ENCODE measurements at regions not wholly inside any gene's neighbourhood (a gene's known extent, or its start where the extent isn't known, plus 50 kb on each side); places are given as distances from the start of the nearest gene placed in this dataset.

DNA sequence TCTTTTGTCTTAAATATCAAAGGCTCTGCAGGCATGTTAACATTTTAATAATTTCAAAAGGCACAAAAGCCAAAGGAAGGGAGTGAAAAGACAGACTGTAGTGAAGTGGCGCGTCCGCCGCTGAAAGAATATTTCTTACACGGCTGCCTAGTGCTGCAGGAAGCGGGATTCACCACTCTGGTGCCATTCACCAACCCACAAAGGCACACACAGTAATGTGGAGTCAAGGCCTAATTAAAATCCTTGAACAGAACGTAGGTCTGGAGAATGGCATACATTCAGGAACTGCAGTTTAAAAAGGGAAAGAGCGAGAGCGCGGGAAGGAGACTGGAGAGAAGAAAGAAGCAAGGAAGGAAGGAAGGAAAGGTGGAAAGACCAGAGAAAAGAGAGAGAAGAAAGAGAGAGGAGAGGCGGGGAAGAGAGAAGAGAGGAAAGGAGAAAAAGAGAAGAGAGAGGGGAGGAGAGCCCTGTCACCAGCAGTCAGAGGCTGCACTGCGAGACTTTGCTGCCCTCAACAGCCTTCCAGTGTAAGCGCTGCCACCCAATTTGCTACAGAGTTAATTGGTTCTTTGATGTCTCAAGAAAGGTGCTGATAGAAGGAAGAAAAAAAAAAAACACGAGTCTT lies 554.0 kb downstream of the MDFIC start:
- Histone ChIP-seq H3K79me2 (ENCODE audit: control insufficient read depth, insufficient read depth, low read length, poor library complexity) (no peaks in the 10 kb centered on the region), H3K27ac (ENCODE audit: low read depth, low read length) (no peak overlapping the region), H3K14ac (ENCODE audit: low read length) (no peak overlapping the region), H3K9me3 (ENCODE audit: insufficient read depth, low read depth, low read length) (no peaks in the 10 kb centered on the region), H3K9ac (ENCODE audit: low read length) (no peak overlapping the region), H2BK120ac (ENCODE audit: insufficient read depth, low read length, poor library complexity) (no peak overlapping the region), H3K23ac (ENCODE audit: low read length) (no peak overlapping the region), H4K12ac (ENCODE audit: low read depth, low read length) (no peak overlapping the region), H3K4me3 (ENCODE audit: low read depth, low read length) (no peak overlapping the region), H3K4me2 (ENCODE audit: low read length) (no peak overlapping the region), H2BK5ac (ENCODE audit: low read depth, low read length, poor library complexity) (no peak overlapping the region), H3K27me3 (ENCODE audit: insufficient read depth, low read length) (no peaks in the 10 kb centered on the region), H3K4ac (ENCODE audit: low read depth, low read length) (no peak overlapping the region), H2AFZ (ENCODE audit: insufficient read depth, low read length, poor library complexity) (no peak overlapping the region), H2BK12ac (ENCODE audit: low read length) (no peak overlapping the region), H4K91ac (ENCODE audit: low read depth, low read length) (no peak overlapping the region), H3K36me3 (ENCODE audit: control insufficient read depth in 1 of 2, insufficient read depth in 2 of 2, low read length in 2 of 2) (no peaks in the 10 kb centered on the region), H2AK5ac (ENCODE audit: low read length) (no peak overlapping the region), H3K79me1 (ENCODE audit: low read length) (no peaks in the 10 kb centered on the region), H4K8ac (ENCODE audit: low read depth, low read length) (no peak overlapping the region), H3K18ac (ENCODE audit: low read length) (no peak overlapping the region), H3K4me1 (ENCODE audit: control insufficient read depth in 1 of 2, insufficient read depth in 2 of 2, low read length in 2 of 2) (no peaks in the 10 kb centered on the region)
- no peak for DNase-seq
- WGBS (ENCODE audit: extremely low coverage, insufficient coverage, insufficient read length) = no CpG with 5 or more reads among the region's 14 CpGs

DNA sequence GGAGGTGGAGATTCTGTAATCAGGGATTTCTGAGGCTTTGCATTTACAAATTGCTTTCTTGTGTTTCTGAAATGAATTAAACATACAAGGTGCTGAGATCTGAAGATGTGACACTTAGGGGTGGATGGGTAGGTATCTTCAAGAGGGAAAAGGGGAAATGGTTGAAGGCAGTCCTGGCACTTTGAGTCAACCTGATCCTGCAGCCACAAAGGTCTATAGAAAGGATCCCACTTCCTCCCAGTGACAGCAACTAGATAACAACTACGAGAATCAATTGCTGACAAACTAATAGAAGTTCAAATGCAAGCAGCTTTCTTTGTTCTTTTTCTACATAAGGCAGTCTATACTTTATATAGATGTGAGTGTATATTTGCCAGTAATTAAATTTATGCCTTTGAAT lies 553.3 kb downstream of the MDFIC start:
- H3K4ac ChIP-seq (ENCODE audit: low read depth, low read length) = no peak overlapping the region
- H3K27ac ChIP-seq (ENCODE audit: low read depth, low read length) = no peak overlapping the region
- H2BK120ac ChIP-seq (ENCODE audit: insufficient read depth, low read length, poor library complexity) = no peak overlapping the region
- no peak overlapping the region for H3K4me2 ChIP-seq (ENCODE audit: low read length)
- no peak overlapping the region for H3K18ac ChIP-seq (ENCODE audit: low read length)
- no peak overlapping the region for H2AFZ ChIP-seq (ENCODE audit: insufficient read depth, low read length, poor library complexity)
- no peak overlapping the region for H3K9ac ChIP-seq (ENCODE audit: low read length)
- H2AK5ac ChIP-seq (ENCODE audit: low read length) = no peak overlapping the region
- H3K9me3 ChIP-seq (ENCODE audit: insufficient read depth, low read depth, low read length) = no peaks in the 10 kb centered on the region
- no peak overlapping the region for H2BK5ac ChIP-seq (ENCODE audit: low read depth, low read length, poor library complexity)
- WGBS (ENCODE audit: extremely low coverage, insufficient coverage, insufficient read length) = no CpG with 5 or more reads among the region's 1 CpG
- no peak overlapping the region for H2BK12ac ChIP-seq (ENCODE audit: low read length)
- no peak overlapping the region for H3K4me3 ChIP-seq (ENCODE audit: low read depth, low read length)
- H3K23ac ChIP-seq (ENCODE audit: low read length) = no peak overlapping the region
- DNase-seq = no peak
- no peak overlapping the region for H4K91ac ChIP-seq (ENCODE audit: low read depth, low read length)
- no peaks in the 10 kb centered on the region for H3K79me1 ChIP-seq (ENCODE audit: low read length)
- no peaks in the 10 kb centered on the region for H3K79me2 ChIP-seq (ENCODE audit: control insufficient read depth, insufficient read depth, low read length, poor library complexity)
- H3K36me3 ChIP-seq (ENCODE audit: control insufficient read depth in 1 of 2, insufficient read depth in 2 of 2, low read length in 2 of 2) = no peaks in the 10 kb centered on the region
- no peak overlapping the region for H4K12ac ChIP-seq (ENCODE audit: low read depth, low read length)
- no peak overlapping the region for H4K8ac ChIP-seq (ENCODE audit: low read depth, low read length)
- no peaks in the 10 kb centered on the region for H3K27me3 ChIP-seq (ENCODE audit: insufficient read depth, low read length)
- H3K14ac ChIP-seq (ENCODE audit: low read length) = no peak overlapping the region
- H3K4me1 ChIP-seq (ENCODE audit: control insufficient read depth in 1 of 2, insufficient read depth in 2 of 2, low read length in 2 of 2) = no peaks in the 10 kb centered on the region

DNA sequence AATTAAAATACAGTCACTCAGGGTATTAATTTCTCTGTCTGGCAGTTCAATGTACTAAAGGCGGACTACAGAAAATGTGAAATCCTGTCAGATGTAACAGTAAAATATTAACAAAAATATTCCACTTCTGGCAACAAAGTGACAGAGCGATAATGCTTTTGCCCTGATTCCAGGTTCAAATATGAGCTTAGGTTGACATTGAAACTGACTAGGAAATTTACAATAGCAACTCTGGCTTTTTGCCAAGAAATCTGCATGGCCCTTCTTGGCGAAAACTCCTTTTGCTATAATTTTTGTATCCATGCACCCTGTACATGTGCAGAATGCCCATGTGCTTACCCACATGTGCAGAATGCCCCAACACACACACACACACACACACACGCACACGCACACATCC lies 552.2 kb downstream of the MDFIC start:
- no peak overlapping the region for H3K4me3 ChIP-seq (ENCODE audit: low read depth, low read length)
- 80% methylated on average over 1 of the region's 5 CpGs for WGBS (ENCODE audit: extremely low coverage, insufficient coverage, insufficient read length)
- H4K12ac ChIP-seq (ENCODE audit: low read depth, low read length) = no peak overlapping the region
- no peak overlapping the region for H3K18ac ChIP-seq (ENCODE audit: low read length)
- no peak overlapping the region for H3K14ac ChIP-seq (ENCODE audit: low read length)
- H3K36me3 ChIP-seq (ENCODE audit: control insufficient read depth in 1 of 2, insufficient read depth in 2 of 2, low read length in 2 of 2) = no peaks in the 10 kb centered on the region
- H3K27ac ChIP-seq (ENCODE audit: low read depth, low read length) = no peak overlapping the region
- no peak for DNase-seq
- H3K79me2 ChIP-seq (ENCODE audit: control insufficient read depth, insufficient read depth, low read length, poor library complexity) = no peaks in the 10 kb centered on the region
- H3K27me3 ChIP-seq (ENCODE audit: insufficient read depth, low read length) = no peaks in the 10 kb centered on the region
- H2AFZ ChIP-seq (ENCODE audit: insufficient read depth, low read length, poor library complexity) = no peak overlapping the region
- H2BK120ac ChIP-seq (ENCODE audit: insufficient read depth, low read length, poor library complexity) = no peak overlapping the region
- no peak overlapping the region for H4K91ac ChIP-seq (ENCODE audit: low read depth, low read length)
- H3K4me2 ChIP-seq (ENCODE audit: low read length) = no peak overlapping the region
- H3K4ac ChIP-seq (ENCODE audit: low read depth, low read length) = no peak overlapping the region
- no peak overlapping the region for H2BK12ac ChIP-seq (ENCODE audit: low read length)
- no peak overlapping the region for H3K9ac ChIP-seq (ENCODE audit: low read length)
- H3K79me1 ChIP-seq (ENCODE audit: low read length) = no peaks in the 10 kb centered on the region
- H3K4me1 ChIP-seq (ENCODE audit: control insufficient read depth in 1 of 2, insufficient read depth in 2 of 2, low read length in 2 of 2) = no peaks in the 10 kb centered on the region
- H2BK5ac ChIP-seq (ENCODE audit: low read depth, low read length, poor library complexity) = no peak overlapping the region
- H4K8ac ChIP-seq (ENCODE audit: low read depth, low read length) = no peak overlapping the region
- H3K9me3 ChIP-seq (ENCODE audit: insufficient read depth, low read depth, low read length) = no peaks in the 10 kb centered on the region
- H3K23ac ChIP-seq (ENCODE audit: low read length) = no peak overlapping the region
- no peak overlapping the region for H2AK5ac ChIP-seq (ENCODE audit: low read length)

- no peaks in the 10 kb centered on the region for H3K36me3 ChIP-seq (ENCODE audit: control insufficient read depth in 1 of 2, insufficient read depth in 2 of 2, low read length in 2 of 2)
- no peak overlapping the region for H4K91ac ChIP-seq (ENCODE audit: low read depth, low read length)
- WGBS (ENCODE audit: extremely low coverage, insufficient coverage, insufficient read length) = no CpG with 5 or more reads among the region's 1 CpG
- H2AK5ac ChIP-seq (ENCODE audit: low read length) = no peak overlapping the region
- H3K9me3 ChIP-seq (ENCODE audit: insufficient read depth, low read depth, low read length) = no peaks in the 10 kb centered on the region
- H2BK12ac ChIP-seq (ENCODE audit: low read length) = no peak overlapping the region
- no peak overlapping the region for H3K23ac ChIP-seq (ENCODE audit: low read length)
- no peak overlapping the region for H3K4me2 ChIP-seq (ENCODE audit: low read length)
- no peaks in the 10 kb centered on the region for H3K4me1 ChIP-seq (ENCODE audit: control insufficient read depth in 1 of 2, insufficient read depth in 2 of 2, low read length in 2 of 2)
- no peaks in the 10 kb centered on the region for H3K79me2 ChIP-seq (ENCODE audit: control insufficient read depth, insufficient read depth, low read length, poor library complexity)
- H2BK120ac ChIP-seq (ENCODE audit: insufficient read depth, low read length, poor library complexity) = no peak overlapping the region
- H3K14ac ChIP-seq (ENCODE audit: low read length) = no peak overlapping the region
- no peak overlapping the region for H3K4me3 ChIP-seq (ENCODE audit: low read depth, low read length)
- no peak overlapping the region for H2BK5ac ChIP-seq (ENCODE audit: low read depth, low read length, poor library complexity)
- no peak overlapping the region for H3K9ac ChIP-seq (ENCODE audit: low read length)
- no peak overlapping the region for H2AFZ ChIP-seq (ENCODE audit: insufficient read depth, low read length, poor library complexity)
- H4K8ac ChIP-seq (ENCODE audit: low read depth, low read length) = no peak overlapping the region
- DNase-seq = no peak
- H3K18ac ChIP-seq (ENCODE audit: low read length) = no peak overlapping the region
- no peaks in the 10 kb centered on the region for H3K27me3 ChIP-seq (ENCODE audit: insufficient read depth, low read length)
- no peaks in the 10 kb centered on the region for H3K79me1 ChIP-seq (ENCODE audit: low read length)
- H3K27ac ChIP-seq (ENCODE audit: low read depth, low read length) = no peak overlapping the region
- H3K4ac ChIP-seq (ENCODE audit: low read depth, low read length) = no peak overlapping the region
- H4K12ac ChIP-seq (ENCODE audit: low read depth, low read length) = no peak overlapping the region
These were observed 550.0 kb downstream of the MDFIC start for GRCh38 chr7:115471891-115472290.

Measured in trophoblast cell (in vitro differentiated cells and primary cell).